C4-2B (cell line): ENCODE measurements at regions not wholly inside any gene's neighbourhood (a gene's known extent, or its start where the extent isn't known, plus 50 kb on each side); places are given as distances from the start of the nearest gene placed in this dataset.

Experiments
- H3K27ac ChIP-seq: fragments of 450-650 bp; 2 replicates; pipeline ENCODE4 v1.5.1; 2017
- CTCF ChIP-seq: fragments of 450-650 bp; conservative IDR thresholded peaks from 2 replicates; pipeline ENCODE4 v1.5.1; 2017; ENCODE audit warnings: mild to moderate bottlenecking
- ZFX ChIP-seq: fragments of 450-650 bp; IDR thresholded peaks from 2 replicates; pipeline ENCODE4 v1.6.1; 2017

GRCh38 chr2:120677696-120678247 lies 57.9 kb upstream of the GLI2 start:
- no peak overlapping the region for H3K27ac ChIP-seq
- TF ChIP-seq CTCF (no peak), ZFX (no peak)

- no peak overlapping the region for H3K27ac ChIP-seq
Measured at GRCh38 chr2:120678251-120678650, 57.4 kb upstream of the GLI2 start.

GRCh38 chr2:120678926-120679325 lies 56.7 kb upstream of the GLI2 start:
- no peak overlapping the region for H3K27ac ChIP-seq
- TF ChIP-seq CTCF (no peak), ZFX (no peak)

More at GRCh38 chr2:120678251-120678650, 57.4 kb upstream of the GLI2 start:
- no peak for TF ChIP-seq ZFX
- TF ChIP-seq CTCF: no peak

- TF ChIP-seq CTCF (no peak), ZFX (no peak)
- H3K27ac ChIP-seq: no peak overlapping the region
Measured at GRCh38 chr2:120679526-120679925, 56.1 kb upstream of the GLI2 start.

- no peak for TF ChIP-seq ZFX
- peak; percentile 61 for TF ChIP-seq CTCF
- H3K27ac ChIP-seq: no peak overlapping the region
Measured at GRCh38 chr2:120680136-120680761, 55.4 kb upstream of the GLI2 start.

- H3K27ac ChIP-seq: no peak overlapping the region
- no peak for TF ChIP-seq CTCF
- TF ChIP-seq ZFX: no peak
Measured at GRCh38 chr2:120681181-120681580, 54.5 kb upstream of the GLI2 start.

GRCh38 chr2:120681696-120682288 lies 53.9 kb upstream of the GLI2 start:
- no peak for TF ChIP-seq CTCF
- TF ChIP-seq ZFX: no peak

More at GRCh38 chr2:120681696-120682288, 53.9 kb upstream of the GLI2 start:
- H3K27ac ChIP-seq: no peak overlapping the region
